NCI-H82 (cell line): ENCODE measurements at regions not wholly inside any gene's neighbourhood (a gene's known extent, or its start where the extent isn't known, plus 50 kb on each side); places are given as distances from the start of the nearest gene placed in this dataset.
A peak's percentile ranks its signal among the peaks of the same experiment; 100 is the strongest.
"Not testable (repeated sequence)": the region's sequence is repeated elsewhere in the genome, so short reads cannot be mapped to it uniquely, and the experiment has no call there.

Experiments used
- DNase-seq: peaks from one replicate; lab custom pipeline; 2025; lab: John Stamatoyannopoulos, UW

- DNase-seq: no peak
These were observed 495.8 kb upstream of the RORB start for GRCh38 chr9:74001382-74001781.

GRCh38 chr9:74006935-74007334, 490.2 kb upstream of the RORB start:
- peak; percentile 39 for DNase-seq

DNA sequence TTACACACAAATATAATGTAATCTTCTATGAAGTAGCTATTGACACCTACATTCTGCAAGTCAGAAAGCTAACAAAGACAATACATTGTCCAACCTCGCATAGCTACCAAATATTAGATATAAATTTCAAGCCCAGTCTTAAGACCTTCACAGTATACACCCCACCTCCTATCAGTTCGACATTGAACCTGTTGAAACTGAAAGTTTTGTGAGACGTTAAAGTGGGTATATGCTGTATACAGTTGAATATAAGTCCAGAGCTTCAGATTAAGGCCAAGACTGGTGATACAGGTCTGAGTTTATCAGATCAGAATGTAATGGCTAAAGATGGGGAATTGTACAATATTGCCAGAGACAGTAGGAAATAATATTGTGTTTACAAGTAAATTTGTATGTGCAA, 489.3 kb upstream of the RORB start:
- no peak for DNase-seq

DNA sequence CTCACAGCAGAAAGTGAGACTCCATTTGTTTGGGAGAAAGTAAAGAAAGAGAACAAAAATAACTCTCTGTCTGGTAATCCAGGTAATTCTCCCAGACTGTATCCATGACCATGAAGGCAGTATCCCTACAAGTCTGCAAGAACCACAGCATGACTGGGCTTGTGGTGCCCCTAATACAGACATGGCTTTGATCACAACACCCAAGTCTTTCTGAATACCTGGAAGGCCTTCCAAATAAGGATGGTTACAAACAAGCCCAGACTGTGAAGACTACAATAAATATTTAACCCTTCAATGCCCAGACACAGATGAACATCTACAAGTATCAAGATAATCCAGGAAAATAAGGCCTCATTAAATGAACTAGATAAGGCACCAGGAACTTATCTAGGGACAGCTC, 481.1 kb upstream of the RORB start:
- DNase-seq: no peak

DNA sequence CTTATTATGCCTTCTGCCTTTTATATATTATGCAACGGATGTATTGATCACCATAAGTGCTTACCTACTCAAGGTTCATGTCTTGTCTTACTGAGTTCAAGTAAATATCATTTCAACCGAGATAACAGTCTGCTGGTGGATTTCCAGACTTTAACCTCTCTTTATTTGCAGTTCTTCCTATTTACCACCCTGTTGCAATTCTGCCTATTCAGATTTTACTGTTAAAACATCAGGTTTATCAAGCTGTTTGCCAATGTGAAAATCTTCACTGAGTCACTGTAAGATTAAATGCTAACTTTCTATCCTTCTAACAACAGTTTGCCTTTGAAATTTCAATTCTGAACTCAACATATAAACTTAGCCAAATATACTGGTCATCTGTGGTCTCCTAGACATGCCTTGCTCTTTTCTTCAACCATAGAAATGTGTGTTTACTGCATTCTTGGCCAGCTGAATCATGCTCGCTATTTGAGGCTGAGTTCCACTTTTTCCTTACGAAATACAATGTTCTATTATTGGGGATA, 471.7 kb upstream of the RORB start:
- DNase-seq: no peak

- no peak for DNase-seq
These were observed 464.7 kb upstream of the RORB start for GRCh38 chr9:74032421-74032820.

DNA sequence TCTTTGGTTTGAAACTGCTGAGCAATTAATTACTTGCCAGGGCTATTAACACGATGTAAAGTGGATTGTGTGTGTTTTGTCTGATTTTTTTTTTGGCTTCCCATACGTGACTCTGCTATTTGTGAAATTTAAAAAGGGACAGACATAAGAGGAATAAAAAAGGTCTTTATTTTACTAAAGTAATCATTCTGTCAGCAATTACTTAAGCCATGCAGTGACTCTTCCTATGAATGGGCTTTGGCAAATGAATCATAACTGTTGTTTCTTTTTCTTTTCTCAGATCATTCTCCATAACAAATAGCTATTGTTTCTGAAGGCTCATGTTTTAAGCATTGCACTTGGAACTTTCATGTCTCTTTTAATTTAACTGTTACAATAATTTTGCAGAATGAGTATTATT, 461.3 kb upstream of the RORB start:
- no peak for DNase-seq

DNA sequence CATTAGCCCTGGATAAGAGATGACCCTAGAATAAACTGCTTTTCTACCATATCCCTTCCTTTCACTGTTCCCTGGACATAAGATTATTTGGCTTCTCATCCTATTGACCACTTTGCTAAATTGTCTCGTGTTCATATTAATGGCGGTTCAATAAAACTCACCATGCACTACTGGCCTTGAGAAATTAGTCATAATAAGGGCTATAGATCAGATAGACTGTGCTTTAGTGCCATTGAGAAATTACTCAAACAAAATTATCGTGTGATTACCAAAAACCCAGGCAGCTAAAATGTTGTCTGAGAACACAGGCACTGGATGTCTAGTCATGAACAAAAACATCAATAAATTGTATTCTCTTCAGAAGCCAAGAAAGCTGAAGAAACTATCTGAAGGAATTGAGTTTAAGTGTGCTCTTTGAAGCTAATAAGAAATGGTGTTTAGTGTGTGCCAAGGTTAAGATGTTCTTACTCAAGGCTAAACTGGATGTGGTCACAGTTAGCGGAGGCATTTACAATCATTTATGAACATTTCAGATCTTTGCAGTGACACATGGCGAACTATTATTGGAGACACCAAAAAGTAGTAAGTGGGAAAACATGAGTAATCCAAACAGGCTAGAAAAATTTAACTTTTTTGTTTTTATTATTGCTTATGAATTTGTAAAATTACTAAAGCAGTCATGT, 460.4 kb upstream of the RORB start:
- DNase-seq: no peak

DNA sequence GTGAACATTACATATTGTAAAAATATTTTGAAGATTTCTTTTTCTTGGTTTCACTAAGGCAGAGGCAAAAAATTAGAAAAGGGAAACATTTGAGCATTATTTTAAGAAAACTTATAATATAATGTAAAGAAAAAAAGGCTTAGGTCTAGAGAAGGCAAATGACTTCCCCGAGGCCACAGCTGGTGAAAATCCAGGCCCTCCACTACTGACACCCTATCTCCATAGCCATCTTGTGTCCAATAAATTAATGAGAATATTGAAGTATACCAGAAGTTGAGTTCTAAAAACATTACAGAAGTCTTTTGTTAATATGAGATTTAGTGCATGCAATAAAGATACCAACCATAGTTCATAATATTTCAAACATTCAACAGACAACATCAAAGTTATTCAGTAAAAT, 459.9 kb upstream of the RORB start:
- no peak for DNase-seq

DNA sequence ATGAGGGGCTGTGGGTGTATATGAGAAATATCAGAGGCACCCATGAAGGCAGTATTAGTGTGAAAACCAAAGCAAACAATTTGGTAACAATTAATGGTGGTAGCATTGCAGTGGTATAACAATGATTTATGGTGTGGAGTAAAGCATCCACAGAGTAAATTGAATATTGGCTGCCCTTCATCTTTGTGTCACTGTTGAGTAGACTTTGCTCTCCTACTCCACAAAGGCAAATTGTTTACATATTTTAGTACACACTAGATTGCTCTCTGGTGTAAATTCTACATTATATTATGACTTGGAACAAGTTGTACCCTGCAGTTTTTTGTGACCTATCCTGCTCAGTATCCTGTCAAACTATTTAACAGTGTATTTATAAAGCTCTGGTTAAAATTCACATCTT, 455.5 kb upstream of the RORB start:
- no peak for DNase-seq

DNA sequence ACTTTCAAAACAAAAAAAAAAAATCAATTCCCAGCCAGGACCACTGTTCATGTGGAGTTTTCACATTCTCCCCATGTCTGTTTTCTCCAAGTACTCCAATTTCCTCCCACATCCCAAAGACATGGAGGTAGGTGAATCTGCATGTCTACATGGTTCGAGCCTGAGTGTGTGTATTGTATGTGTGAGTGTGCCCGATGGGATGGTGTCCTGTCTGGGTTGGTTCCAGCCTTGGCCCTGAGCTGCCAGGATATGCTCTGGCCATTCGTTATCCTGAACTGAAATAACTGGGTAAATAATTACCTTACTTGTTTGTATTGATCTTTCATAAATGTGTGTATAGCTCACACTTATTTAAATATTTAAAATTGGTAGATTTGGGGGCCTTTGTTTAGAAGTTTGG, 452.3 kb upstream of the RORB start:
- no peak for DNase-seq

DNA sequence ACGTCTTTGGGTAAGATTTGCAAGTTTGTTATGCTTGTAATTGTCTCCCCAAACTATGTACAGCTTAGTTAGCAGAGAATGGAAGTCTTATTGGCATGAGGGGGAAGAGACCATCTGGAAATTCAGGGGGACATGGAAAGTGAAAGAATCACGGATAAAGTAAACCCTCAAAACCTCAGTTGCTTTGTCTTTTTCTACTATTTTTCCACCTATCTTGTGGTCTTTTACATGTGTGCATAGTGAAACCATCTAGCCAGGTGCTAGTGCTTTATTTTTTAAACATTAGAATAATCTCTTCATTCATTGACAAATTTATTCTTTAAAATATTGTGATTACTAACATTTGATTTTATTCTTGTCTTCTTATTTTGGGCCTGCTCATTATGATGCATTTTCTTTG, 441.1 kb upstream of the RORB start:
- DNase-seq: no peak

GRCh38 chr9:74057051-74057450, 440.1 kb upstream of the RORB start:
- not testable (repeated sequence) for DNase-seq

- no peak for DNase-seq
These were observed 432.4 kb upstream of the RORB start for GRCh38 chr9:74064702-74065101.

GRCh38 chr9:74066128-74066527, 431.0 kb upstream of the RORB start:
- DNase-seq: no peak

- no peak for DNase-seq
These were observed 430.5 kb upstream of the RORB start for GRCh38 chr9:74066605-74067004.

DNA sequence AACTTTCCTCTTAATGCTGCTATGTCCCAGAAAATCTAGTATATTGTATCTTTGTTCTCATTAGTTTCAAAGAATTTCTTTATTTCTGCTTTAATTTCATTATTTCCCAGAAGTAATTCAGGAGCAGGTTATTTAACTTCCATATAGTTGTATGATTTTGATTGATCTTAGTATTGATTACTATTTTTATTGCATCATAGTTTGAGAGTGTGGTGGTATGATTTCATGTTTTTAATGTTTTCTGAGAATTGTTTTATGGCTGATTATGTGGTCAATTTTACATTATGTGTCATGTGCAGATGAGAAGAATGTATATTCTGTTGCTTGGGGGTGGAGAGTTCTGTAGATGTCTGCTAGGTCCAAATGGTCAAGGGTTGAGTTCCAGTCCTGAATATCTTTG, 425.6 kb upstream of the RORB start:
- DNase-seq: no peak

- DNase-seq: no peak
These were observed 423.2 kb upstream of the RORB start for GRCh38 chr9:74073897-74074296.

- DNase-seq: no peak
These were observed 418.5 kb upstream of the RORB start for GRCh38 chr9:74078647-74079046.

DNA sequence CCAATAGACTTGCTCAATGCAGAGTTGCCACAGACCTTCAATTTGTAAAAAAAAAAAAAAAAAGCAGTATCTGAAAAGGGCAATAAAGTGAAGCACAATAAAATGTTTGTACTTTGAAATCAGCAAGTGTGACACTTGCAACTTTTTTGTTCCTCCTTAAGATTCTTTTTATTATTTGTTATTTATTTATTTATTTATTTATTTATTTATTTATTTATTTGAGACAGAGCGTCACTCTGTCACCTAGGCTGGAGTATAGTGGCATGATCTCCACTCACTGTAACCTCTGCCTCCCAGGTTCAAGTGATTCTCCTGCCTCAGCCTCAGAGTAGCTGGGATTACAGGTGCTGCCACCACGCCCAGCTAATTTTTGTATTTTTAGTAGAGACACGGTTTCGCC, 416.5 kb upstream of the RORB start:
- not testable (repeated sequence) for DNase-seq

DNA sequence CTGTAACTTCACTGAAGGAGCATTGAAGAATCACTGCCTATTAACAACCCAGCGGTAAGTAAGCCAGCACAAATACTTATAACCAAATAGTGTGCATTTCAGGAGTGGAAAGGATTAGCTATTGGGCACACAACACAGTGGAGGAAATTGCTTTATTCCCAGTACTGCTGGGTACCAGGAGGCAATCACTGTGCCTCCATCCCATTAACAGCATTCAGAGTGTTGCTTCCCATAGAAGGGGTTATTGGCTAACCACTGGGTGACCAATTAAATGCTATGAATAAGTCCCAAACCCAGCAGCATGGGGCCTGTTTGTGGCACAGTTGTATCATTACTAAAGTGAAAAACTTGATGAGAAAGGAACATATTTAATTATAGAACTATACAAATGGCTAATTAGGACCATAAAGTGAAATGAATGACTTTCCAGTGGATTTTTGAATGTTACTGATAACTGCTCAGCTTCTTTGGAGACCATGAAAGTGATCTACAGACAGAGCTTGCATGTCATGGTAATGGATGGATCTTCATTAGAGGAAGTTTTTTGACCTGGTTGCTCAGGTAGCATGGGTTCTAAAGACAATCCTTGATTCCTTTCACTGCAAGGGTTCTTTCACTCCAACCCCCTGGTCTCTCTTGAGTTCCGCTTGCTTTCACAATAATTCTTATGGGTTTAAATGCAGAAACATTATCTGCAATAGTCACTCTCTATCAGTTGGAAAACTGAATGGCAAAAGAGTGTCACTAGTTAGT, 413.3 kb upstream of the RORB start:
- DNase-seq: no peak

- not testable (repeated sequence) for DNase-seq
These were observed 411.6 kb upstream of the RORB start for GRCh38 chr9:74085384-74086037.

- DNase-seq: not testable (repeated sequence)
These were observed 406.2 kb upstream of the RORB start for GRCh38 chr9:74090921-74091320.
